Sigmoid colon (tissue), 4 donors: ENCODE measurements at regions not wholly inside any gene's neighbourhood (a gene's known extent, or its start where the extent isn't known, plus 50 kb on each side); places are given as distances from the start of the nearest gene placed in this dataset.

ENCODE experiments used
- POLR2AphosphoS5 ChIP-seq, 4 donors: sonication (generic); formaldehyde crosslinking; IDR thresholded peaks; one replicate each; pipeline ENCODE4 v1.6.1; 2017; ENCODE audit warnings: antibody characterized with exemption in 4 of 4
- TF ChIP-seq, protein P1 (sequence below), 4 experiments: fragments of 450-650 bp in 3 of 4; fragments of 200-600 bp in 1 of 4; IDR thresholded peaks; one replicate each; pipeline ENCODE4 v1.5.1; 2016 to 2019; ENCODE audit warnings: antibody characterized with exemption in 4 of 4, mild to moderate bottlenecking in 3 of 4, moderate library complexity in 2 of 4

DNA sequence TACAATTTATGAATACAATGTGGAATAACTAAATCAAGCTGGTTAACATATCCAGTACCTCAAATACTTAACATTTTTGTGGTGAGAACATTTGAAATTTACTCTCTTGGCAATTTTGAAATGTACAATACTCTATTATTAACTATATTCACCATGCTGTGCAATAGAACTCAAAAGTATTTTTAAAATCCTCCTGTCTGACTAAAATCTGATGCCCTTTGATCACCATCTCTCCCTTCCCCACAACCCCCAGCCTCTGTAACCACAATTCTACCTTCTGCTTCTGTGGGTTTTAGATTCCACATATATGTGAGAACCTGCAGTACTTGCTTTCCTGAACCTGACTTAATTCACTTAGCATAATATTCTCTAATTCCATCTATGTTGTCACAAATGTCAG lies 71.6 kb upstream of the ALOX12 start:
- TF ChIP-seq, protein P1, sequence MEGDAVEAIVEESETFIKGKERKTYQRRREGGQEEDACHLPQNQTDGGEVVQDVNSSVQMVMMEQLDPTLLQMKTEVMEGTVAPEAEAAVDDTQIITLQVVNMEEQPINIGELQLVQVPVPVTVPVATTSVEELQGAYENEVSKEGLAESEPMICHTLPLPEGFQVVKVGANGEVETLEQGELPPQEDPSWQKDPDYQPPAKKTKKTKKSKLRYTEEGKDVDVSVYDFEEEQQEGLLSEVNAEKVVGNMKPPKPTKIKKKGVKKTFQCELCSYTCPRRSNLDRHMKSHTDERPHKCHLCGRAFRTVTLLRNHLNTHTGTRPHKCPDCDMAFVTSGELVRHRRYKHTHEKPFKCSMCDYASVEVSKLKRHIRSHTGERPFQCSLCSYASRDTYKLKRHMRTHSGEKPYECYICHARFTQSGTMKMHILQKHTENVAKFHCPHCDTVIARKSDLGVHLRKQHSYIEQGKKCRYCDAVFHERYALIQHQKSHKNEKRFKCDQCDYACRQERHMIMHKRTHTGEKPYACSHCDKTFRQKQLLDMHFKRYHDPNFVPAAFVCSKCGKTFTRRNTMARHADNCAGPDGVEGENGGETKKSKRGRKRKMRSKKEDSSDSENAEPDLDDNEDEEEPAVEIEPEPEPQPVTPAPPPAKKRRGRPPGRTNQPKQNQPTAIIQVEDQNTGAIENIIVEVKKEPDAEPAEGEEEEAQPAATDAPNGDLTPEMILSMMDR (IDR thresholded peaks at IDR 0.05): no peak
- no peak for TF ChIP-seq POLR2AphosphoS5 (IDR thresholded peaks at IDR 0.05)
